ENCODE measurements at regions not wholly inside any gene's neighbourhood (a gene's known extent, or its start where the extent isn't known, plus 50 kb on each side); places are given as distances from the start of the nearest gene placed in this dataset.

DNA sequence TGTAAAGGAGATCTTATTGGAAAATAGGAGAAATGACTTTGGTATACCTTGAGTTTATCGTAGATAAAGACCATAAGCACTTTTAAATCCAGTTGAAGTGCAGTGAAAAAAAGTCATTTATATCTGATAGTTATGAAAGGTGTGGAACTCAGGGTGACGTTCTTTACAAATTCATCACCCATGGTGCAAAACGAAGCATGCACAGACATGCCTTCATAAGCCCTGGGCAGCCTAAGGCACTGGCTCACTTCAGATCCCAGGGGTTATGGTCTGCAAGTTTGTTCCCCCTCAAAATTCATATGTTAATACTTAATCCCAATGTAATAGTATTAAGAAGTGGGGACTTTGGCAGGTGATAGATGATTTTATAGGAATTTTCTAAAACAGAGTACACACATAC, 1216.4 kb upstream of the USP15 start:
- DNase-seq (ENCODE audit: extremely low spot score, unreplicated experiment): no peak
- H3K4me1 Mint-ChIP-seq (ENCODE audit: unreplicated experiment): no peaks in the 10 kb centered on the region
- H3K36me3 Mint-ChIP-seq: no peaks in the 10 kb centered on the region
- TF ChIP-seq, protein P1, sequence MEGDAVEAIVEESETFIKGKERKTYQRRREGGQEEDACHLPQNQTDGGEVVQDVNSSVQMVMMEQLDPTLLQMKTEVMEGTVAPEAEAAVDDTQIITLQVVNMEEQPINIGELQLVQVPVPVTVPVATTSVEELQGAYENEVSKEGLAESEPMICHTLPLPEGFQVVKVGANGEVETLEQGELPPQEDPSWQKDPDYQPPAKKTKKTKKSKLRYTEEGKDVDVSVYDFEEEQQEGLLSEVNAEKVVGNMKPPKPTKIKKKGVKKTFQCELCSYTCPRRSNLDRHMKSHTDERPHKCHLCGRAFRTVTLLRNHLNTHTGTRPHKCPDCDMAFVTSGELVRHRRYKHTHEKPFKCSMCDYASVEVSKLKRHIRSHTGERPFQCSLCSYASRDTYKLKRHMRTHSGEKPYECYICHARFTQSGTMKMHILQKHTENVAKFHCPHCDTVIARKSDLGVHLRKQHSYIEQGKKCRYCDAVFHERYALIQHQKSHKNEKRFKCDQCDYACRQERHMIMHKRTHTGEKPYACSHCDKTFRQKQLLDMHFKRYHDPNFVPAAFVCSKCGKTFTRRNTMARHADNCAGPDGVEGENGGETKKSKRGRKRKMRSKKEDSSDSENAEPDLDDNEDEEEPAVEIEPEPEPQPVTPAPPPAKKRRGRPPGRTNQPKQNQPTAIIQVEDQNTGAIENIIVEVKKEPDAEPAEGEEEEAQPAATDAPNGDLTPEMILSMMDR (conservative IDR thresholded peaks at IDR 0.05): no peak
- H3K9me3 Mint-ChIP-seq: no peaks in the 10 kb centered on the region
- no peak overlapping the region for H3K27ac Mint-ChIP-seq
- H3K27me3 Mint-ChIP-seq: no peaks in the 10 kb centered on the region
- no peak overlapping the region for H3K4me3 Mint-ChIP-seq

DNA sequence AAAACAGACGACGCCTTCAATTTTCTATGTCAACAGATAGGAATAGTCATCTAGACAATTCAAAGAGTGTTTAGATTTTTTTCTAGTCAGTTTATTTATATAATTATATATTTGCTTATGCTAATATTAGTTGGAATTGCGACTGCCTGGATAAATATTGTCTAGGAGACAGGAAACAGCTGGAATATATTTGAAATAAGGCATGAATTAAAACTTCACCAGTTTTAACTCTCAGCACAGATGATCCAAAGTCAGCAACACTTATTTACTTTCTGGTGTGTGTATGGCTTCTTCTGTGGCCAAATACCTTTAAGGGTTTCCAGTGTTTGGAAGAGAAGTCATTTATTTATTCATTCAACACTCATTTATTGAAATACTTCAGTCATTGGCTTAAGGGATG, 1215.4 kb upstream of the USP15 start:
- Mint-ChIP-seq H3K9me3 (no peaks in the 10 kb centered on the region), H3K36me3 (no peaks in the 10 kb centered on the region), H3K27ac (no peak overlapping the region), H3K27me3 (no peaks in the 10 kb centered on the region), H3K4me3 (no peak overlapping the region), H3K4me1 (ENCODE audit: unreplicated experiment) (no peaks in the 10 kb centered on the region)
- TF ChIP-seq, protein P1 (conservative IDR thresholded peaks at IDR 0.05): no peak
- DNase-seq (ENCODE audit: extremely low spot score, unreplicated experiment): no peak

DNA sequence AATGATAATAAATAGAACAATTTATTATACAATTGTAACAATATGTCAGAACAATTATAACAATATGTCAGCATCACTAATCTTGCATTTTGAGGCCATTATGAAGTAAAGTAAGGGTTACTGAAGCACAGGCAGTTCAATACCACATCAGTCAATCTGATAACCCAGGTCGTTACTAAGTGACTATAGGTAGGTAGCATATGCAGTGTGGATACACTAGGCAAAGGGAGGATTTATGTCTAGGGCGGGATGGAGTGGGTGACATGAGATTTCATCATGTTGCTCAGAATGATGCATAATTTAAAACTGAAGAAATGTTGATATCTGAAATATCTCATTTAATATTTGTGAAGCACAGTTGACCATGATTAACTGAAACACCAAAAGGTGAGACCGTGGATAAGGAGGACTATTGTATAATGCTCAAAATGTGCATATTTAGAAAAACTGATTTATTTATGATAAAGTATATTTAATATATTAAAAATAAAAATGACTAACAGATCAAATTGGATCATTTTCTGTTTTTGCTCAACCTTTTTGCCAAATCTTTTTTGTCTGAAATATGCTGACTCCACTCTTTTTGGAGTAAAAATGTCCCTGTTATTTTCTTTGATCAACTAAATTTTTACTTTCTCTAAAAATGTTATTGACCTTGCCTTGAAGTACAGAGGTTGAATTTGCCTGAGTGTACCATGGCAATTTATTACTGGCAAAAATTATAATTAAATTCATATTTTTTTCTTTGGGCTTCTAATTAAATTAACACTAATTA, 1189.4 kb upstream of the USP15 start:
- no peak for DNase-seq (ENCODE audit: extremely low spot score, unreplicated experiment)
- Mint-ChIP-seq H3K27ac (no peak overlapping the region), H3K9me3 (no peaks in the 10 kb centered on the region), H3K36me3 (no peaks in the 10 kb centered on the region), H3K4me1 (ENCODE audit: unreplicated experiment) (no peaks in the 10 kb centered on the region), H3K27me3 (no peaks in the 10 kb centered on the region), H3K4me3 (no peak overlapping the region)
- TF ChIP-seq, protein P1 (conservative IDR thresholded peaks at IDR 0.05): no peak

DNA sequence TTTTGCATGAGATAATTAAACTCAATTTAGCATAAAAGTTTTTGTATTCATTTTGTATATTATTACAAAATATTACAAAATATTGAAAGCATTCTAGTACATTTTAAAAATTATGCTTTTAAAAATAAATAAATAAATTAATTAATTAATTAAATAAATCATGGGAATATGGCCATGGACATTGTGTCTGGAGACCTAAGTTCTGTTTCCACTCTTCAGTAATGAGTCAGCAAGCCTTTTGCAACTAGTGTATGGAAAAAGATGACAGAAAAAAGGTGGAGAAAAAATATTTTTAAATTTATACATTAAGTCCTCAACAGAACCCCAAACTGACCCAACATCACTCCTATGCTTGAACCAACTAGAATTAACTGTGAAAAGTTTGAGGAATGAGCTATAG, 1187.5 kb upstream of the USP15 start:
- no peaks in the 10 kb centered on the region for H3K27me3 Mint-ChIP-seq
- H3K36me3 Mint-ChIP-seq: no peaks in the 10 kb centered on the region
- TF ChIP-seq, protein P1 (conservative IDR thresholded peaks at IDR 0.05): no peak
- no peaks in the 10 kb centered on the region for H3K9me3 Mint-ChIP-seq
- H3K4me1 Mint-ChIP-seq (ENCODE audit: unreplicated experiment): no peaks in the 10 kb centered on the region
- no peak overlapping the region for H3K4me3 Mint-ChIP-seq
- DNase-seq (ENCODE audit: extremely low spot score, unreplicated experiment): no peak
- no peak overlapping the region for H3K27ac Mint-ChIP-seq

DNA sequence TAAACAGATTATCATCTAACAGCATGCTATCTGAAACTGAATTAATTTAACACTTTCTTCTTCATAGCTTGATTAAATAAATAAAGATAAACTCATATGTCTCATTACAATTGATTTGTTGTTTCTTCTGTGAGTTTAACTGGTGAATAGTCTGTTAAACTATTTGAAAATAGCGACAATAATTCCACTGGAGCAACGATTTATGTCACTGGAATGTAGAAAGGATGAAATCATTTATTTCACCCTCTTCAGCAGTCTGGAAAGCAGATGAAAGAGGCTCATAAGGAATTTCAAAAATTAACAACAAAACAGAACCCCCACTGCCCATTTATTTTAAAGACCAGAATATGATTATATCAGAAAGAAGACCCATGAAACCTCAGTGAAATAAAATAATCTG, 1165.1 kb upstream of the USP15 start:
- Mint-ChIP-seq H3K4me3 (no peak overlapping the region), H3K27me3 (no peaks in the 10 kb centered on the region), H3K36me3 (no peaks in the 10 kb centered on the region), H3K27ac (no peak overlapping the region), H3K9me3 (no peaks in the 10 kb centered on the region), H3K4me1 (ENCODE audit: unreplicated experiment) (no peaks in the 10 kb centered on the region)
- no peak for DNase-seq (ENCODE audit: extremely low spot score, unreplicated experiment)
- TF ChIP-seq, protein P1 (conservative IDR thresholded peaks at IDR 0.05): no peak
